ENCODE measurements at regions not wholly inside any gene's neighbourhood (a gene's known extent, or its start where the extent isn't known, plus 50 kb on each side); places are given as distances from the start of the nearest gene placed in this dataset.

DNA sequence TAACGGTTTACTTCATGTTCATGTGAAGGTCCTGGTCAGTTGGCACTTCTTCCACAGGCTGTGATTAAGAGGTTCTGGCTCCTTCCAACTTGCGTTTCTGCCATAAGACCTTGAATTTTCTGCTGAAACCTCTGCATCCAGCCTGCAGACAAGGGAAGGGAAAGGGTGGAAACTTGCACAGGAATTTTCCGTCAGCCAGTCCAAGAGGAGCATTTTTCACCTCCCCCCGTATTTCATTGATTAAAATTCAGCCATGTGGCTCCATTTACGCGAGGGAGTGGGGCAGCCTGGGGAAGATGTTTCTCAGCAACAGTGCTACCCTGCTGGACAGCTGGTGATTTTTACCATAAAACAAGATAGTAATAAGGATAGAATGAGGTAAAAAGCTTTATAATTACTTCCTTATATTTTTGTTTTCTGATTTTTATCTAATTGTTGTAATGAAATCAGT, 101.5 kb upstream of the SMIM36 start:
- no peaks in the 10 kb centered on the region for H3K36me3 ChIP-seq (ENCODE audit: insufficient read depth, low read length)
- no peaks in the 10 kb centered on the region for H3K27me3 ChIP-seq (ENCODE audit: low read length)
- H3K9ac ChIP-seq (ENCODE audit: low read length) = no peak overlapping the region
- H3K9me2 ChIP-seq (replicated peaks; ENCODE audit: insufficient read depth, low read length) = no peaks in the 10 kb centered on the region
- no peaks in the 10 kb centered on the region for H3K79me2 ChIP-seq (ENCODE audit: low read length)
- H3K4me3 ChIP-seq (ENCODE audit: low read length) = no peak overlapping the region
- DNase-seq = no peak
- no peak overlapping the region for H2AFZ ChIP-seq (ENCODE audit: low read length)
- no peak overlapping the region for H3K27ac ChIP-seq (ENCODE audit: low read length)
- H3K4me2 ChIP-seq (ENCODE audit: low read depth, low read length, poor library complexity, severe bottlenecking) = no peak overlapping the region
- peaks cover 9% of the 10 kb centered on the region for H3K4me1 ChIP-seq (ENCODE audit: low read length)
- no peaks in the 10 kb centered on the region for H4K20me1 ChIP-seq (ENCODE audit: insufficient read depth, low read depth, low read length)
- H3K9me3 ChIP-seq (ENCODE audit: low read length) = no peaks in the 10 kb centered on the region

DNA sequence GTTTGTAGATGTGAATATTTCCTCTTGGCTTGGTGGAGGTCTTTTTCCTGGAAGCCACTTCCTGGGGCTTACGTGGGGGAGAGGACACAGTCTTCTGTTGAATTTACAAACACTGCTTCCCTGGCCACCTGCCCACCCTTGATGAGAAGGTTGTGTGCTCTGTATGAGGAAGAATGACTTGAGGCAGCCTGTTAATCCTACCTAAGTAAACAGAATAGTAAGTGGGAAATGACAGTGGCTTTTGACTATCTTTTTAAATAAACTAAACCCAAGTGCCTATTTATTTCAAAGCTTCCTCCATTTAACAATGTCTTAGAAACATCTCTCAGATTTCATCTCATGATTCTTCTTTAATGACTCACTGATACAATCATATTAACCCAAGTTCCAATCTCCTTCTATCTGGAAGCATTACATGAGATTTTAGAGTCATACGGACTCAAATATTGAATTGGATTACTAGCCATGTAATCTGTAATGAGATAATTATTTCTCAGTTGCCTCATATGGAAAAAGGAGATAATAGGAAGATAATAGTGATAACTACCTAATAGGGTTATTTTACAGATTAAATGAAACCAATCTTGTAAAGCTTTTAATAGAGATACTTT, 96.6 kb upstream of the SMIM36 start:
- Histone ChIP-seq H3K27ac (ENCODE audit: low read length) (no peak overlapping the region), H3K79me2 (ENCODE audit: low read length) (no peaks in the 10 kb centered on the region), H3K9ac (ENCODE audit: low read length) (no peak overlapping the region), H2AFZ (ENCODE audit: low read length) (no peak overlapping the region), H3K9me3 (ENCODE audit: low read length) (no peaks in the 10 kb centered on the region), H3K9me2 (replicated peaks; ENCODE audit: insufficient read depth, low read length) (no peaks in the 10 kb centered on the region), H3K4me2 (ENCODE audit: low read depth, low read length, poor library complexity, severe bottlenecking) (no peak overlapping the region), H3K4me1 (ENCODE audit: low read length) (peaks cover 6% of the 10 kb centered on the region), H3K36me3 (ENCODE audit: insufficient read depth, low read length) (no peaks in the 10 kb centered on the region), H3K4me3 (ENCODE audit: low read length) (no peak overlapping the region), H3K27me3 (ENCODE audit: low read length) (no peaks in the 10 kb centered on the region), H4K20me1 (ENCODE audit: insufficient read depth, low read depth, low read length) (no peaks in the 10 kb centered on the region)
- no peak for DNase-seq

DNA sequence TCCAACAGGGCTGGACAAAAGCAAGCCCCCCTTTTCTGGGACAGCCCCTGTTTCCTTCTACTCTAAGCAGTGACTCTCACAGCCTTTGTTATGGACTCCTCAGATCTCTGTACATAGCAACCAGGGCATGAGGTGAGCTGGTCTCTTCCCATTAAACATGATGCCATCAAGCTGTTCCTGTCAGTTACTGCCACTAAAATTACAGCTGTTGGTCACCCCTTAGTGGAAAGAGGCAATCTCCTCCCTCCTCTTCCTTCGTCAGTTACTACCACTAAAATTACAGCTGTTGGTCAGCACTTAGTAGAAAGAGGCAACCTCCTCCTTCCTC, 95.2 kb upstream of the SMIM36 start:
- no peak for DNase-seq
- no peaks in the 10 kb centered on the region for H3K9me2 ChIP-seq (replicated peaks; ENCODE audit: insufficient read depth, low read length)
- H3K9ac ChIP-seq (ENCODE audit: low read length) = no peak overlapping the region
- no peaks in the 10 kb centered on the region for H3K36me3 ChIP-seq (ENCODE audit: insufficient read depth, low read length)
- no peak overlapping the region for H3K4me2 ChIP-seq (ENCODE audit: low read depth, low read length, poor library complexity, severe bottlenecking)
- H3K27me3 ChIP-seq (ENCODE audit: low read length) = no peaks in the 10 kb centered on the region
- no peaks in the 10 kb centered on the region for H3K79me2 ChIP-seq (ENCODE audit: low read length)
- H3K27ac ChIP-seq (ENCODE audit: low read length) = no peak overlapping the region
- H4K20me1 ChIP-seq (ENCODE audit: insufficient read depth, low read depth, low read length) = no peaks in the 10 kb centered on the region
- no peaks in the 10 kb centered on the region for H3K9me3 ChIP-seq (ENCODE audit: low read length)
- H3K4me1 ChIP-seq (ENCODE audit: low read length) = peaks cover 6% of the 10 kb centered on the region
- no peak overlapping the region for H2AFZ ChIP-seq (ENCODE audit: low read length)
- H3K4me3 ChIP-seq (ENCODE audit: low read length) = no peak overlapping the region

GRCh38 chr17:55605705-55606487, 94.6 kb upstream of the SMIM36 start:
- Histone ChIP-seq H3K27me3 (ENCODE audit: low read length) (no peaks in the 10 kb centered on the region), H3K27ac (ENCODE audit: low read length) (no peak overlapping the region), H3K4me2 (ENCODE audit: low read depth, low read length, poor library complexity, severe bottlenecking) (no peak overlapping the region), H3K79me2 (ENCODE audit: low read length) (no peaks in the 10 kb centered on the region), H3K9ac (ENCODE audit: low read length) (no peak overlapping the region), H3K9me2 (replicated peaks; ENCODE audit: insufficient read depth, low read length) (no peaks in the 10 kb centered on the region), H4K20me1 (ENCODE audit: insufficient read depth, low read depth, low read length) (no peaks in the 10 kb centered on the region), H3K4me3 (ENCODE audit: low read length) (no peak overlapping the region), H2AFZ (ENCODE audit: low read length) (no peak overlapping the region), H3K9me3 (ENCODE audit: low read length) (no peaks in the 10 kb centered on the region), H3K36me3 (ENCODE audit: insufficient read depth, low read length) (no peaks in the 10 kb centered on the region), H3K4me1 (ENCODE audit: low read length) (peaks cover 6% of the 10 kb centered on the region)
- no peak for DNase-seq

GRCh38 chr17:55601874-55602364, 90.7 kb upstream of the SMIM36 start:
- H2AFZ ChIP-seq (ENCODE audit: low read length) = no peak overlapping the region
- H3K27me3 ChIP-seq (ENCODE audit: low read length) = no peaks in the 10 kb centered on the region
- no peaks in the 10 kb centered on the region for H3K4me1 ChIP-seq (ENCODE audit: low read length)
- H4K20me1 ChIP-seq (ENCODE audit: insufficient read depth, low read depth, low read length) = no peaks in the 10 kb centered on the region
- no peak overlapping the region for H3K9ac ChIP-seq (ENCODE audit: low read length)
- peaks cover 21% of the 10 kb centered on the region; the same call in 1 of the 2 replicates for H3K9me3 ChIP-seq (ENCODE audit: low read length)
- H3K36me3 ChIP-seq (ENCODE audit: insufficient read depth, low read length) = no peaks in the 10 kb centered on the region
- H3K27ac ChIP-seq (ENCODE audit: low read length) = no peak overlapping the region
- H3K79me2 ChIP-seq (ENCODE audit: low read length) = no peaks in the 10 kb centered on the region
- no peak overlapping the region for H3K4me2 ChIP-seq (ENCODE audit: low read depth, low read length, poor library complexity, severe bottlenecking)
- H3K4me3 ChIP-seq (ENCODE audit: low read length) = no peak overlapping the region
- no peaks in the 10 kb centered on the region for H3K9me2 ChIP-seq (replicated peaks; ENCODE audit: insufficient read depth, low read length)
- DNase-seq = peak; percentile 83

DNA sequence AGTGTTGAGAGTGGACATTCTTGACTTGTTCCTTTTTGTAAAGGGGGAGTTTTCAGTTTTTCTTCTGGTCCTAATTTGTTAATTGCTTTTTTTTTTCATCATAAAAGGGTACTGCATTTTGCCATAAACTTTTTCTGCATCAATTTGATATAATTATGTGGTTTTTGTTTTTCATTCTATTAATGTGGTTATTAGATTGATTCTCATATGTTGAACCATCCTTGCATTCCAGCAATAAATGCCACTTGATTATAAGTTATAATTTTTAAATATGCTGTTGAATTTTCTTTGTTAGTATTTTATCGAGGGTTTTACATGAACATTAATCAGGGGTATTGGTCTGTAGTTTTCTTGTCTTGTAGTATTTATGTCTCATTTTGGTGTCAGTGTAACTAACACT, 87.2 kb upstream of the SMIM36 start:
- Histone ChIP-seq H2AFZ (ENCODE audit: low read length) (no peak overlapping the region), H3K4me3 (ENCODE audit: low read length) (no peak overlapping the region; the same call in 1 of the 2 replicates), H3K4me1 (ENCODE audit: low read length) (peaks cover 6% of the 10 kb centered on the region), H3K79me2 (ENCODE audit: low read length) (no peaks in the 10 kb centered on the region), H3K9me3 (ENCODE audit: low read length) (peaks cover 21% of the 10 kb centered on the region; the same call in 1 of the 2 replicates), H3K27me3 (ENCODE audit: low read length) (no peaks in the 10 kb centered on the region), H4K20me1 (ENCODE audit: insufficient read depth, low read depth, low read length) (no peaks in the 10 kb centered on the region), H3K4me2 (ENCODE audit: low read depth, low read length, poor library complexity, severe bottlenecking) (no peak overlapping the region), H3K36me3 (ENCODE audit: insufficient read depth, low read length) (no peaks in the 10 kb centered on the region), H3K9ac (ENCODE audit: low read length) (no peak overlapping the region), H3K9me2 (replicated peaks; ENCODE audit: insufficient read depth, low read length) (no peaks in the 10 kb centered on the region), H3K27ac (ENCODE audit: low read length) (no peak overlapping the region)
- DNase-seq = peak; percentile 58

- Histone ChIP-seq H3K4me2 (ENCODE audit: low read depth, low read length, poor library complexity, severe bottlenecking) (no peak overlapping the region), H3K4me3 (ENCODE audit: low read length) (no peak overlapping the region), H3K9me3 (ENCODE audit: low read length) (no peaks in the 10 kb centered on the region), H3K27ac (ENCODE audit: low read length) (no peak overlapping the region), H3K27me3 (ENCODE audit: low read length) (no peaks in the 10 kb centered on the region), H3K36me3 (ENCODE audit: insufficient read depth, low read length) (no peaks in the 10 kb centered on the region), H3K79me2 (ENCODE audit: low read length) (no peaks in the 10 kb centered on the region), H2AFZ (ENCODE audit: low read length) (no peak overlapping the region), H3K9me2 (replicated peaks; ENCODE audit: insufficient read depth, low read length) (no peaks in the 10 kb centered on the region), H3K9ac (ENCODE audit: low read length) (no peak overlapping the region), H4K20me1 (ENCODE audit: insufficient read depth, low read depth, low read length) (no peaks in the 10 kb centered on the region), H3K4me1 (ENCODE audit: low read length) (no peaks in the 10 kb centered on the region)
- DNase-seq = no peak
These were observed 77.4 kb upstream of the SMIM36 start for GRCh38 chr17:55588446-55589242.

DNA sequence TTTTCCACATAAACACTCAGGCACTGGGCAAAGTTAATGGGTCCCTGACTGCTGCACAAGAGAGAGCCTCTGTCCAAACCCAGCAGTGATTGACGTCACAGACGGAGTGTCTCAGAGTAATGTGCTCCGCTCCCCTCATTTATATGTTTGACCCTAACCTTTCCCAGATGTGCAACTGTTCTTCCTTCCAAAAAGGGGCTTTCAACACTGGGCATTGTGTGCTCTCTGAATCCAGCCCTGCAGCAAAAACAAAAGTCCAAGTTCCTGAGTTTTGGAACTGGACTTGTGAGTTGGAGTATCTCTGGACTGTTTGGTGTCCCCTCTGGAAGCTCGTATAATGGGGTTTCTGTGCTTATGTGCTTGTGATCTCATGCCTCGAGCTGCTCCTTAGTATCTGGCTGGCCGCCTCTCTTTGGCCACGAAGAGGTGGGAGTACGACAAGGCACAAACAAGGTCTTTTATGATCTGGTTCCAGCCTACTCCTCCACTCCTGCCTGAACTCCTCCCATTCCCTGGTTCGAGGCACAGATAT, 76.4 kb upstream of the SMIM36 start:
- Histone ChIP-seq H3K9ac (ENCODE audit: low read length) (no peak overlapping the region), H3K9me2 (replicated peaks; ENCODE audit: insufficient read depth, low read length) (no peaks in the 10 kb centered on the region), H3K27ac (ENCODE audit: low read length) (no peak overlapping the region), H2AFZ (ENCODE audit: low read length) (no peak overlapping the region), H4K20me1 (ENCODE audit: insufficient read depth, low read depth, low read length) (no peaks in the 10 kb centered on the region), H3K36me3 (ENCODE audit: insufficient read depth, low read length) (no peaks in the 10 kb centered on the region), H3K4me3 (ENCODE audit: low read length) (no peak overlapping the region), H3K4me2 (ENCODE audit: low read depth, low read length, poor library complexity, severe bottlenecking) (no peak overlapping the region), H3K79me2 (ENCODE audit: low read length) (no peaks in the 10 kb centered on the region), H3K4me1 (ENCODE audit: low read length) (no peaks in the 10 kb centered on the region), H3K27me3 (ENCODE audit: low read length) (no peaks in the 10 kb centered on the region), H3K9me3 (ENCODE audit: low read length) (no peaks in the 10 kb centered on the region)
- no peak for DNase-seq

Measured in Karpas-422 (cell line).